GM19395 (cell line): ENCODE measurements at regions not wholly inside any gene's neighbourhood (a gene's known extent, or its start where the extent isn't known, plus 50 kb on each side); places are given as distances from the start of the nearest gene placed in this dataset.

ENCODE experiments used
- ATAC-seq: cut with Tn5 transposase; IDR thresholded peaks from one replicate; pipeline ENCODE4 v1.9.1; 2021; ENCODE audit warnings: mild to moderate bottlenecking, moderate library complexity; ENCODE audit not compliant: unreplicated experiment

DNA sequence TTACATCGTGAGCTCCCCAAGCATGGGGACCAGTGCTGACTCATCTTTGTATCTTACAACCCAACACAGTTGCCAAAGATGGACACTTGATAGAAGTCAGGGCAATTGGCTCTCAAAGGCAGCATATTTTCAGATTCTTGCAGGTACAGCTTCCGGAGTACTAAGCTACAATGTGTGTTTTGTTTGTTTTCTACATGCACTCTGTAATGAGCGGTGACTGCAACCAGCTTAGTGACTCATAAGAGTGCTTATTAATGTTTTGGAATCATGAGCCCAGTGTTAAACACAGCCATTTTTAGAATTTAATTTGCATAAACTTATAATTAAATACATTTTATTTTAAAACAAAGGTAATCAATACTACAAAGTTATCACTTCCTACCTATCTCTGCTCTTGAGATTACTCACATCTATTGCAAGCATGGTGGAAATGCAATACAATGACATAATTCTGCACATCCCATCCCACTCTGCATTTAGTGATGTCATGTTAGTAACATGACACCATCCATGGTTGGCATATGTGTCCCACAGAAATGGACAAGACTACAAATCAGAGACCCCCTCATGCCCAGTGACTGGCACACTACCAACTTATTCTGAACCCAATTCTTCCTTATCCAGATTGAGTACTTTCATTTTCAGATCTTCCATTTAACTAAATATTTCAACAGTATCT is 399.8 kb upstream of the ST6GAL2 start:
- ATAC-seq: no peak

GRCh38 chr2:107290041-107290440 is 404.1 kb upstream of the ST6GAL2 start:
- no peak for ATAC-seq

DNA sequence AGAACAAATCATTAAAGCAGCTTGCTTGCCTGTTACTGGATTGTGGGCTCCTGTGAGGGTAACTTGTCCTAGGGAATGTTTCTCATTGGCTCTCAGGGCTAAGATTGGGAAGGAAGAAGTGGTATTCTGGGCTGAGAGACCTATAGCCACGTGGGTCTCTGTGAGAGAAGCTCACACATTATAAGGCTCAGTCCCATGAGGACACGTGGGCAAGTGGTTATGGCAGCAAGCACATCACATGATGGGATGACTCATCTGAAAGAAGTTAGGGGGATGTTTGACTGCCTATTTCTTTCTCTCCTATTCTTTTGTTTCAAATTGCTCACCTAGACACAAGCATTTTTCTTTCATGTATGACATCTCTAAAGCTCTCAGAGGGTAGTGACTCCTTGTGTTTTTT is 418.0 kb upstream of the ST6GAL2 start:
- ATAC-seq: no peak

GRCh38 chr2:107305966-107306365 is 420.0 kb upstream of the ST6GAL2 start:
- no peak for ATAC-seq

GRCh38 chr2:107306881-107307280 is 420.9 kb upstream of the ST6GAL2 start:
- no peak for ATAC-seq

- ATAC-seq: no peak
These were observed 422.9 kb upstream of the ST6GAL2 start for GRCh38 chr2:107308835-107309234.

- ATAC-seq: no peak
These were observed 426.3 kb upstream of the ST6GAL2 start for GRCh38 chr2:107312240-107312639.

- ATAC-seq: no peak
These were observed 427.3 kb upstream of the ST6GAL2 start for GRCh38 chr2:107313316-107313715.

- ATAC-seq: no peak
These were observed 434.9 kb upstream of the ST6GAL2 start for GRCh38 chr2:107320881-107321280.

DNA sequence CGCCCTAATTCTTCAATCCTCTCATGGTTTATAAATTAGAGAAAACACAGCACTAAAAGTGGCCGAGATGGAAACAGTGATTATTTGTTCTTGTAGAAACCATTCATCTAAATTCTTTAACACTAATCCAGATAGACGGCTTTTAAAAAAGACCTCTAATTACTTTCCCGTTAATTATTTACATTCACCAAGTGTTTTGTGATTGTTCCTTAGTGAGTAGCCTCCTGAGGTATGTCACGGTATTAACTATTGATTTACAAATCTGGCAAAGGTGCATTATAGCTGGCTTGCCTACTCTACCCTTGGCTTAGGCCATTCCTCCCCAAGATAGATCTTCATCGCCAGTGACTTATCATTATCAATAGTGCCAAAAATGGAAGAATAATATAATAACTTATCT is 436.4 kb upstream of the ST6GAL2 start:
- no peak for ATAC-seq

DNA sequence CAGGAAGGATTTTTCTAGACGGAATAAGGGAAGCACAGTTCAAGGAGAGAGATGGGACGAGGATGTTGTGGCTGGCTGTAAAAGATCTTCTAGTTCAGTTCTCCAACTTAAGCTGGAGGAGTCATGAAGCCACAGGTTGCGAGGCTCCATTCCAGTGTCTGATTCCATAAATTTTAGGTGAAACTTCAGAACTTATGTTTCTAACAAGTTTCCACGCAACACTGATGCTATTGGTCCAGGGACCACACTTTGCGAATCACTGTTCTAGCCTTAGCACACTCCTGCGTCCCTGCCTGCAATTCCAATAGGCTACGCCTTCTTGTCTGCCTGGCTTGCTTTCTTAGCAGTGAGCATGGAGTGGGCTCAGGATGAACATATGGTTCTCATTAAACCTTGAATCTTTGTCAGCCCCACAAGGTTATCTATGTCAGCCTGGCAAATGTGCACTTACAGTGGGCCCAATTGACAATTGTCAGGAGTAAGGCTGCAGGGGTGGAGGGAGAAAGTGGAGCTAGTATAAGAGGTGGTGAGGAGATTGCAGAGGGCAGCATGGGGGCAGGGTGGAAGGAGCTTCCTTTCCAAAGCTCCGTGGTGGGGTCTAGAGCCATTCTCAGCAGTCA is 438.1 kb upstream of the ST6GAL2 start:
- no peak for ATAC-seq

DNA sequence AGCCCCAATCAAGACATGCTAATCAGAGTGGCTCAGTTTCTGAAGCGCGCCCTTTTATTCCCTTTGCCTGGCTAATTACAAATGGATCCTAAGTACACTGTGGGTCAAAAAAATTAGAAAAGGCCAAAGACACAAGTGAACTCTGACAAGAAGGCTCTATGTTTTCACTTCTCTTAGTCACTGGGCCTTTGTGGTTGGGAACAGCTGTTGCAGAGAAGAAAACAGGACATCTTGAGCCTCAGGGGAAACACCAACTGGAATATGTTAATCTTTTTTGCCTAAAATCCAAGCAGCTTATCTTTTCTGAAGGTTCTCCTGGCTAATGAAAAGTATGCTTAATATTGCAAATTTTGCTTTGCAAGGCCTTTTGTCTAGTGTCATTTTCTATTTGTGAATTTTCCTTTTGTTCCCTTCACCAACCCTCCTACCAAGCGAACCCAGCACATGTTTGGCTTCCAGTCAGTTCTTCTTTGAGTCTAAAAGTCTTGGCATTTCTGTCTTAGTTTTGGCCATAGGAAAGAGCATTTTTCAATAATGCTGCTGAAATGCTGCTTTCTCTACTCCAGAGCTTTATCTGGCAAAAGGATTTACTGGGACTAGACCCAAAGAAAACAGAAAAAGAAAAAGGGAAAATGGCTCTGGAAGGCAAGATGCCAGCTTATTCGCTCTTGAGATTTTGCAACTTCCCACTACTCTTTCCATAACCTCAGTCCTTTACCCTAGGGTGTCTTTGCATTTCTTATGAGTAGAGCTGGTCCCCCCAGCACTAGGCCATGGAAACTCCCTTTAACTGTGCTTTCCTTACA is 440.2 kb upstream of the ST6GAL2 start:
- ATAC-seq: no peak

GRCh38 chr2:107334306-107334705 is 448.3 kb upstream of the ST6GAL2 start:
- no peak for ATAC-seq

DNA sequence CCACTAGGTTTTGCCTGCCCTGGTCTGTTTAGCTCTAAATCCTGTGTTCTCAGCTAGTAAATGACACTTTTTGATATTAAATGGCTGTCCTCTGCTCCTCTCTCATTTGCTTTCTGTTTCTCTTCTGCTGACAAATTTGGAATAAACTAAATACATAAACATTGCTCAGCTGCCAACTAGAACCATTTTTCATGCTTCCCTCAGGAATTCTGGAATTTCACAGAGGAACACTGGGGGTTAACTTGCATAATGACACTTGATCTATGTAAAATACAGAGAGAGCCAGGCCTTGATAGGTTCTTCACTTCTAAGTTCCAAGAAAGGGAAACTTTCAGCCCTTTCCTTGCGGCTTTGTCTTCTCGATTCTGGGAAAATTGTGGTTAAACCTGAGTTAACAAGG is 450.6 kb upstream of the ST6GAL2 start:
- no peak for ATAC-seq

GRCh38 chr2:107337209-107337898 is 451.4 kb upstream of the ST6GAL2 start:
- ATAC-seq: no peak

DNA sequence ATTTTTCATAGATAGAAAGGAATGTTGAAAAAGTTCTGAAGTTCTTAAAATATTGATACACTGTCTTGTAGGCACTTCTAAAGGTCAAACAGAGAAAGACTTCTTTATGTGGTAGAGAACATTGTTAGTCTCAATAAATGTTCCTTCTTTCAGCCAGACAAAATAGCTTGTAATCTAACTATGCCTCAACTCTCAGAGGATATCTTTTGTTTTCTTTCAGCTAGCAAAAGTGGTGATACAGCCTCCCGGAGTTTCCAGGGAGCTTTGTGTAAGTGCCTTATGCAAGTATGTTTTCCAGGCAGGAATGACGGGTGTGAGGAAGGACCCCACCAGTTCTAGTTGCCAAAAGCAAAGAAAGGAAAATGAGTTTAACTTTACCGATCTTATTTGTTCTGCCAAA is 452.1 kb upstream of the ST6GAL2 start:
- no peak for ATAC-seq

GRCh38 chr2:107338571-107338970 is 452.6 kb upstream of the ST6GAL2 start:
- no peak for ATAC-seq

DNA sequence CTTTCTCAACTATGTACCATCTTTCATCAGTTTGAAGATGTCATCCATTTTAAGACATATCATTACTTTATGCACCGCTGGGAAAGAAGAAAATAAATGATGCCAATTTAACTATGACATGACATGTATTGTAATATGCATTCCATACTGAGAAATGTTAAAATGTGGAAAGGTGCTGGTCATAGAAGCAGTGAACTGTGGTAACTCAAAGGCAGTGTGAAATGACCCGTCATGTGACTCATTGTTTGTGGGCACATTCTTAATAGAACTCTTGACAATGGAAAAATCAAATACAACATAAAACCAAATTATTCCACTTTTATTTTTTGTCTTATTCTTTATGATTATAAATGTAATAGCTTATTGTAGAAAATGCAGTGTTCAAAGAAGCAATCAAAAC is 455.0 kb upstream of the ST6GAL2 start:
- no peak for ATAC-seq

DNA sequence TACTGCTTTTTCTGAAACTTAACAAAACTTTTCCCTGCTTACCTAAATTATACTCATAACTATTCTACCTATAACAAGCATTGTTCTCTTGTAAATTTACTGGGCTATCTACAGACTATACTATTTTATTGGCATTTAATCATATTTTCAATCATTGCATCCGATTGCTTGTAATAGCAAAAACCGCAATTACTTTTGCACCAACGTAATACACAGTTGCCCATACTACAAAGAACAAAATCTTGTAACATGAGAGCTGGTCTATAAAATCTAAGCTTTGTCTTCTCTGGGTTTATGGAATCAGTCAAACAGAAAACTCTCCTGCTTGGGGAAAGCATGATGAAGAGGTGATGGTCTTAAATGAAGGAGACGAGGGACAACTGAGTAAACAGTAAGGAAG is 463.4 kb upstream of the ST6GAL2 start:
- no peak for ATAC-seq

- ATAC-seq: no peak
These were observed 468.2 kb upstream of the ST6GAL2 start for GRCh38 chr2:107354175-107354574.

DNA sequence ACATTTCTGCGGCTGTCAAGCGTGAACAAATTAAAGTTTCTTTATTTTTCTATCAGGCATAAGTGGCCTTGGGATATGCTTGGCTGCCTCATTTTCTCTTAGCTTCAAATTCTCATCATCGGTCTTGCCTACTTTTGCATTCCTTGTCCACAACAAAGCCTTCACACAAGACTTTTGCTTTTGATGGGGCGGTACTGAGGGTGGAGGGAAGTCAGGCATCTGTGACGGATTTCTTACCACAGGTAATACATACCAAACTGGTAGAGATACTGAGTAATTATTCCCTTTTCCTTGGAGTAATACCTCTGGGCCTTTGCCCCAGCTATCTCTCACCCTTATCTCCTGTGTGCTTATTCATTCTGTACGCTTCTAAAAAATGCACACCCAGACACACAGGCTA is 468.3 kb upstream of the RGPD4 start:
- ATAC-seq: no peak

GRCh38 chr2:107359021-107359420 is 467.7 kb upstream of the RGPD4 start:
- no peak for ATAC-seq
